MCF 10A (cell line): ENCODE measurements at regions not wholly inside any gene's neighbourhood (a gene's known extent, or its start where the extent isn't known, plus 50 kb on each side); places are given as distances from the start of the nearest gene placed in this dataset.

Experiments
- BruUV-seq: library from RNA; stranded (reverse); fragments of 400-500 nt; replicated peaks from 2 replicates; lab custom pipeline; 2021; lab: Mats Ljungman, UMichigan
- CTCF ChIA-PET: fragments of 300-600 bp; sonication (Branson Sonifier 250); formaldehyde crosslinking; extraction: SDS; loops from one replicate; lab custom pipeline; 2021; ENCODE audit warnings: antibody characterized with exemption, inconsistent platforms; lab: Yijun Ruan, JAX
- POLR2A ChIA-PET: fragments of 300-600, 350-650 bp; sonication (Branson Sonifier 250); formaldehyde crosslinking; extraction: SDS; loops from one replicate; lab custom pipeline; 2020; ENCODE audit warnings: antibody characterized with exemption, inconsistent platforms; lab: Yijun Ruan, JAX
- DNase-seq: peaks from one replicate; pipeline ENCODE4 v3.0.0-alpha.2; 2018; ENCODE audit not compliant: unreplicated experiment
- H3K27ac Mint-ChIP-seq: one replicate; pipeline ENCODE4 v1.8.0; 2022; ENCODE audit warnings: mild to moderate bottlenecking, low read depth, mixed read lengths; ENCODE audit not compliant: unreplicated experiment
- H3K27me3 Mint-ChIP-seq: one replicate; pipeline ENCODE4 v1.8.0; 2022; ENCODE audit warnings: mixed read lengths; ENCODE audit not compliant: insufficient read depth, unreplicated experiment
- H3K36me3 Mint-ChIP-seq: one replicate; pipeline ENCODE4 v1.8.0; 2022; ENCODE audit warnings: mild to moderate bottlenecking, moderate library complexity, mixed read lengths; ENCODE audit not compliant: insufficient read depth, unreplicated experiment
- H3K4me1 Mint-ChIP-seq: one replicate; pipeline ENCODE4 v1.8.0; 2022; ENCODE audit warnings: mixed read lengths; ENCODE audit not compliant: insufficient read depth, unreplicated experiment
- H3K4me3 Mint-ChIP-seq: one replicate; pipeline ENCODE4 v1.8.0; 2022; ENCODE audit warnings: mild to moderate bottlenecking, moderate library complexity, mixed read lengths; ENCODE audit not compliant: unreplicated experiment
- H3K9me3 Mint-ChIP-seq: one replicate; pipeline ENCODE4 v1.8.0; 2022; ENCODE audit warnings: mixed read lengths; ENCODE audit not compliant: unreplicated experiment
- CTCF ChIP-seq: fragments of 200-600 bp; IDR thresholded peaks from one replicate; pipeline ENCODE4 v1.8.0; 2022; ENCODE audit warnings: antibody characterized with exemption, mild to moderate bottlenecking; ENCODE audit not compliant: unreplicated experiment
- intact Hi-C: fragments of 100-400 bp; cut with micrococcal nuclease; formaldehyde crosslinking; loops from 2 replicates; pipeline ENCODE4 v1.14.1; 2022

GRCh38 chr4:177155454-177155853, 154.2 kb upstream of the NEIL3 start:
- ChIA-PET POLR2A (no interaction called here), CTCF (no interaction called here)
- H3K4me3 Mint-ChIP-seq = no peak overlapping the region
- BruUV-seq = no TSS peak
- no peak for TF ChIP-seq CTCF
- intact Hi-C loops = no loop called here
- H3K27me3 Mint-ChIP-seq = no peaks in the 10 kb centered on the region
- no peaks in the 10 kb centered on the region for H3K9me3 Mint-ChIP-seq
- H3K36me3 Mint-ChIP-seq = no peaks in the 10 kb centered on the region
- DNase-seq = peak; percentile 1
- H3K27ac Mint-ChIP-seq = no peak overlapping the region
- H3K4me1 Mint-ChIP-seq = no peaks in the 10 kb centered on the region

- CTCF ChIA-PET = interaction anchor here (1.1 kb wide), 1 partner anchor 23 kb away, joined by 3 read pairs; no protein-coding TSS in a partner anchor
- H3K4me3 Mint-ChIP-seq = no peak overlapping the region
Measured at GRCh38 chr4:177159600-177159999, 150.1 kb upstream of the NEIL3 start.

GRCh38 chr4:177161781-177162180, 147.9 kb upstream of the NEIL3 start:
- intact Hi-C loops = no loop called here
- Mint-ChIP-seq H3K27me3 (no peaks in the 10 kb centered on the region), H3K9me3 (no peaks in the 10 kb centered on the region), H3K4me3 (no peak overlapping the region), H3K4me1 (no peaks in the 10 kb centered on the region), H3K27ac (no peak overlapping the region), H3K36me3 (no peaks in the 10 kb centered on the region)
- POLR2A ChIA-PET = no interaction called here
- no peak for TF ChIP-seq CTCF
- CTCF ChIA-PET = no interaction called here
- DNase-seq = no peak
- BruUV-seq = no TSS peak

More at GRCh38 chr4:177159600-177159999, 150.1 kb upstream of the NEIL3 start:
- Mint-ChIP-seq H3K36me3 (no peaks in the 10 kb centered on the region), H3K27me3 (no peaks in the 10 kb centered on the region), H3K4me1 (no peaks in the 10 kb centered on the region), H3K27ac (no peak overlapping the region), H3K9me3 (no peaks in the 10 kb centered on the region)
- intact Hi-C loops = no loop called here
- DNase-seq = no peak
- BruUV-seq = no TSS peak
- TF ChIP-seq CTCF = no peak
- POLR2A ChIA-PET = no interaction called here

- H3K4me3 Mint-ChIP-seq = no peak overlapping the region
- no peaks in the 10 kb centered on the region for H3K27me3 Mint-ChIP-seq
- no peaks in the 10 kb centered on the region for H3K36me3 Mint-ChIP-seq
- ChIA-PET POLR2A (no interaction called here), CTCF (no interaction called here)
- no peak for TF ChIP-seq CTCF
- no TSS peak for BruUV-seq
- no peak for DNase-seq
- no peaks in the 10 kb centered on the region for H3K9me3 Mint-ChIP-seq
- H3K4me1 Mint-ChIP-seq = no peaks in the 10 kb centered on the region
- no peak overlapping the region for H3K27ac Mint-ChIP-seq
- intact Hi-C loops = no loop called here
Measured at GRCh38 chr4:177163532-177163931, 146.1 kb upstream of the NEIL3 start.
